GM18502 (cell line): ENCODE measurements at regions not wholly inside any gene's neighbourhood (a gene's known extent, or its start where the extent isn't known, plus 50 kb on each side); places are given as distances from the start of the nearest gene placed in this dataset.

Experiments
- ATAC-seq: cut with Tn5 transposase; IDR thresholded peaks from one replicate; pipeline ENCODE4 v1.9.1; 2021; ENCODE audit warnings: mild to moderate bottlenecking; ENCODE audit not compliant: unreplicated experiment, poor library complexity

GRCh38 chr6:159373670-159374069, 204.5 kb downstream of the FNDC1 start:
- no peak for ATAC-seq

- ATAC-seq = no peak
These were observed 203.1 kb downstream of the FNDC1 start for GRCh38 chr6:159372333-159372732.

- no peak for ATAC-seq
These were observed 191.1 kb downstream of the FNDC1 start for GRCh38 chr6:159360306-159360705.

GRCh38 chr6:159359581-159360297, 190.5 kb downstream of the FNDC1 start:
- no peak for ATAC-seq

GRCh38 chr6:159358562-159358961, 189.4 kb downstream of the FNDC1 start:
- no peak for ATAC-seq

- ATAC-seq = no peak
These were observed 188.2 kb downstream of the FNDC1 start for GRCh38 chr6:159357211-159357915.

- ATAC-seq = no peak
These were observed 184.0 kb downstream of the FNDC1 start for GRCh38 chr6:159353193-159353592.

GRCh38 chr6:159351707-159352106, 182.5 kb downstream of the FNDC1 start:
- ATAC-seq = no peak

- ATAC-seq = no peak
These were observed 180.7 kb downstream of the FNDC1 start for GRCh38 chr6:159349915-159350314.

GRCh38 chr6:159343709-159344108, 174.5 kb downstream of the FNDC1 start:
- no peak for ATAC-seq

- ATAC-seq = no peak
These were observed 172.9 kb downstream of the FNDC1 start for GRCh38 chr6:159342146-159342545.

- no peak for ATAC-seq
These were observed 164.9 kb downstream of the FNDC1 start for GRCh38 chr6:159334068-159334467.

- no peak for ATAC-seq
These were observed 162.3 kb downstream of the FNDC1 start for GRCh38 chr6:159331451-159331850.

- ATAC-seq = no peak
These were observed 159.9 kb downstream of the FNDC1 start for GRCh38 chr6:159329081-159329480.

GRCh38 chr6:159328052-159328451, 158.9 kb downstream of the FNDC1 start:
- no peak for ATAC-seq

GRCh38 chr6:159325476-159325875, 156.3 kb downstream of the FNDC1 start:
- no peak for ATAC-seq

GRCh38 chr6:159324596-159324995, 155.4 kb downstream of the FNDC1 start:
- no peak for ATAC-seq
